Endodermal cell (in vitro differentiated cells): ENCODE measurements at regions not wholly inside any gene's neighbourhood (a gene's known extent, or its start where the extent isn't known, plus 50 kb on each side); places are given as distances from the start of the nearest gene placed in this dataset.

Experiments
- DNase-seq: peaks from one replicate; pipeline ENCODE4 v3.0.0-alpha.2; 2017
- H3K27ac ChIP-seq: 2 replicates; pipeline ENCODE4 v1.5.1; 2013; ENCODE audit warnings: mild to moderate bottlenecking, low read depth, low read length, moderate library complexity
- H3K27me3 ChIP-seq: 2 replicates; pipeline ENCODE4 v1.6.1; 2013; ENCODE audit warnings: mild to moderate bottlenecking, low read length, moderate library complexity; ENCODE audit not compliant: insufficient read depth, control insufficient read depth, poor library complexity, severe bottlenecking
- H3K36me3 ChIP-seq: 2 replicates; pipeline ENCODE4 v1.7.0; 2013; ENCODE audit warnings: mild to moderate bottlenecking, low read length, moderate library complexity; ENCODE audit not compliant: control insufficient read depth, insufficient read depth
- H3K4me1 ChIP-seq: one replicate; pipeline ENCODE4 v1.7.0; 2013; ENCODE audit warnings: low read length; ENCODE audit not compliant: control insufficient read depth, insufficient read depth
- H3K4me3 ChIP-seq: 2 replicates; pipeline ENCODE4 v1.5.1; 2013; ENCODE audit warnings: mild to moderate bottlenecking, low read length, moderate library complexity
- H3K9ac ChIP-seq: 2 replicates; pipeline ENCODE4 v1.6.1; 2013; ENCODE audit warnings: mild to moderate bottlenecking, low read length, moderate library complexity; ENCODE audit not compliant: poor library complexity, severe bottlenecking; ENCODE audit errors: extremely low read depth
- H3K9me3 ChIP-seq: 2 replicates; pipeline ENCODE4 v1.6.1; 2013; ENCODE audit warnings: mild to moderate bottlenecking, low read length, moderate library complexity; ENCODE audit not compliant: control insufficient read depth
- H3K27ac Mint-ChIP-seq: 2 replicates; pipeline ENCODE4 v1.8.0; 2020; ENCODE audit warnings: mixed read lengths
- H3K27me3 Mint-ChIP-seq: 2 replicates; pipeline ENCODE4 v1.8.0; 2021; ENCODE audit warnings: mild to moderate bottlenecking, mixed read lengths; ENCODE audit not compliant: insufficient read depth
- H3K36me3 Mint-ChIP-seq: 2 replicates; pipeline ENCODE4 v1.8.0; 2020; ENCODE audit warnings: low read depth, mixed read lengths
- H3K4me1 Mint-ChIP-seq: 2 replicates; pipeline ENCODE4 v1.8.0; 2020; ENCODE audit warnings: mixed read lengths
- H3K4me3 Mint-ChIP-seq: 2 replicates; pipeline ENCODE4 v1.8.0; 2020; ENCODE audit warnings: mild to moderate bottlenecking, moderate library complexity, mixed read lengths
- H3K9me3 Mint-ChIP-seq: 2 replicates; pipeline ENCODE4 v1.8.0; 2020; ENCODE audit warnings: mild to moderate bottlenecking, mixed read lengths
- WGBS, 2 experiments: methylation state at CpG; one replicate each; pipeline versions ENCODE4 v1.1.5 to v1.1.7; 2013; ENCODE audit warnings: missing lambda C conversion rate in 2 of 2, mixed read lengths in 1 of 2; ENCODE audit not compliant: insufficient coverage in 1 of 2, insufficient read length in 1 of 2; 5-methylcytosine and 5-hydroxymethylcytosine counted together
- TF ChIP-seq, protein P1 (sequence below): fragments of 200-600 bp; sonication (generic); conservative IDR thresholded peaks from 2 replicates; pipeline ENCODE4 v1.5.0; 2021; ENCODE audit warnings: antibody characterized with exemption, mild to moderate bottlenecking

DNA sequence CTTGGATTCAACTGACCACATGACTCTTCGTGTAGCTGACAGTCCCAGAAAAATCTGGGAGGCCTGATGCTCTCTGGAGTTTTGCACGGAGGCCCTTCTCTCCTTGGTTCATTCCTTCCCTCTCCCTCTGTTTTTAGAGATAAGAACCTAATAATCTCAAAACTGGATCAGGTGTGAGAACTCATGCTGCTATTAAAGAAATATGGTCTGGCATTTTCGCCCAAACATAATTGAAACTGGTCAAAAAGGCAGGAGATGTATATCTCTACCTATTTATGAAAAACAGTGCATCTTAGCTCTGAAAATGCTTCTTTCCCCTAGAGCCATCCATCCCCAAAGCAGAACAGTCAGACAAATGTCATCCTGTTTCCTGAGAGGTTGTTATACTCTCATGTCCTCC, 397.5 kb downstream of the PRELID2 start:
- H3K27ac ChIP-seq, result no peak overlapping the region
- no peaks in the 10 kb centered on the region for H3K36me3 Mint-ChIP-seq

DNA sequence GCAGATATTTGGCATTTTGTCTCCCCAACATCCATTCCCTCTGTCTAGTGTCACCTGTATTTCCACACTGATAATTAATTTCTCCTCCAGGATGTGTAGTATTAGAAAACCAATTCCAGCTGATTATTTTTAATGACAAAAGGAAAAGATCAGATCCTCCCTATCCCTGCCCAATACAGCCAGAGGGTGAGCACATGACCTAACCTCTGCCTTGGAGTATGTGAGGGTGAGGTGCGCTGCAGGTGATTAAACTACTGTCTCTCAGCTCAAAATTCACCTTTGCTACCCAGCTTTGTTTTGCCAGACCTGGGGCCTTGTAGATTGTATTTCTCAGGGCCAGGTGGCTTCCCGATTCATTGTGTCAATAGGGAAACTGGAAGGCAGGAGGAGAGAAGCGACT, 402.1 kb downstream of the PRELID2 start:
- no peak overlapping the region for H3K4me3 ChIP-seq
- H3K4me1 ChIP-seq, result no peaks in the 10 kb centered on the region
- TF ChIP-seq, protein P1, sequence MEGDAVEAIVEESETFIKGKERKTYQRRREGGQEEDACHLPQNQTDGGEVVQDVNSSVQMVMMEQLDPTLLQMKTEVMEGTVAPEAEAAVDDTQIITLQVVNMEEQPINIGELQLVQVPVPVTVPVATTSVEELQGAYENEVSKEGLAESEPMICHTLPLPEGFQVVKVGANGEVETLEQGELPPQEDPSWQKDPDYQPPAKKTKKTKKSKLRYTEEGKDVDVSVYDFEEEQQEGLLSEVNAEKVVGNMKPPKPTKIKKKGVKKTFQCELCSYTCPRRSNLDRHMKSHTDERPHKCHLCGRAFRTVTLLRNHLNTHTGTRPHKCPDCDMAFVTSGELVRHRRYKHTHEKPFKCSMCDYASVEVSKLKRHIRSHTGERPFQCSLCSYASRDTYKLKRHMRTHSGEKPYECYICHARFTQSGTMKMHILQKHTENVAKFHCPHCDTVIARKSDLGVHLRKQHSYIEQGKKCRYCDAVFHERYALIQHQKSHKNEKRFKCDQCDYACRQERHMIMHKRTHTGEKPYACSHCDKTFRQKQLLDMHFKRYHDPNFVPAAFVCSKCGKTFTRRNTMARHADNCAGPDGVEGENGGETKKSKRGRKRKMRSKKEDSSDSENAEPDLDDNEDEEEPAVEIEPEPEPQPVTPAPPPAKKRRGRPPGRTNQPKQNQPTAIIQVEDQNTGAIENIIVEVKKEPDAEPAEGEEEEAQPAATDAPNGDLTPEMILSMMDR, result no peak
- H3K4me1 Mint-ChIP-seq, result peaks cover 6% of the 10 kb centered on the region
- H3K27ac ChIP-seq, result no peak overlapping the region
- H3K36me3 Mint-ChIP-seq, result no peaks in the 10 kb centered on the region
- no peaks in the 10 kb centered on the region for H3K9me3 ChIP-seq
- no peak overlapping the region for H3K4me3 Mint-ChIP-seq
- H3K27ac Mint-ChIP-seq, result no peak overlapping the region
- H3K27me3 ChIP-seq, result no peaks in the 10 kb centered on the region
- no peaks in the 10 kb centered on the region for H3K9me3 Mint-ChIP-seq
- no peaks in the 10 kb centered on the region for H3K36me3 ChIP-seq
- H3K27me3 Mint-ChIP-seq, result peaks cover 2% of the 10 kb centered on the region
- H3K9ac ChIP-seq, result no peak overlapping the region
- 88 to 100% methylated on average over 2 to 3 of the region's 3 CpGs for WGBS, 2 experiments
- no peak for DNase-seq

More for the DNA sequence above, 397.5 kb downstream of the PRELID2 start:
- no peaks in the 10 kb centered on the region for H3K9me3 ChIP-seq
- Mint-ChIP-seq H3K9me3 (peaks cover 4% of the 10 kb centered on the region), H3K27ac (no peak overlapping the region), H3K4me3 (no peak overlapping the region), H3K4me1 (peaks cover 4% of the 10 kb centered on the region), H3K27me3 (peaks cover 2% of the 10 kb centered on the region)
- H3K9ac ChIP-seq, result no peak overlapping the region
- no peaks in the 10 kb centered on the region for H3K27me3 ChIP-seq
- no peak overlapping the region for H3K4me3 ChIP-seq
- 82 to 92% methylated on average over 1 to 3 of the region's 3 CpGs for WGBS, 2 experiments
- TF ChIP-seq, protein P1, result no peak
- H3K4me1 ChIP-seq, result no peaks in the 10 kb centered on the region
- H3K36me3 ChIP-seq, result no peaks in the 10 kb centered on the region
- no peak for DNase-seq

DNA sequence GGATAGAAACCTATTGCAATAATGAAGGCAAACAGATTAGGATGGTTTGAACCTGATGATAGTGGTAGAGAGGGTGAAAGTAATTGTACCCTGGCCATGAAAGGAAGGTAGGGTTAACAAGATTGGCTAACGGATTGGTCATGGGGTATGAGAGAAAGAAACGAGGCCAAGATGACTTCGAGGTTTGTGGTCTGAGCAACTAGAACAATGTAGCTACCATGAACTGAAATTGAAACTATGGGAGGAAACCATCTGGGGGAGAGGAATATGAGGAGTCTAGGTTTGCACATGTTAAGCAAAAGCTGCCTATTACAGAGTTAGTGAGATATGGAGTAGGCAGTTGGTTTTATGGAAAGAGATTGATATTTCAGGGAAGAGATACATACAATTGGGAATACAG, 406.0 kb downstream of the PRELID2 start:
- TF ChIP-seq, protein P1, result no peak
- no peak for DNase-seq
- H3K27me3 ChIP-seq, result no peaks in the 10 kb centered on the region
- H3K27me3 Mint-ChIP-seq, result peaks cover 2% of the 10 kb centered on the region
- H3K9me3 ChIP-seq, result peaks cover 9% of the 10 kb centered on the region
- H3K9me3 Mint-ChIP-seq, result peaks cover 16% of the 10 kb centered on the region
- H3K36me3 Mint-ChIP-seq, result no peaks in the 10 kb centered on the region
- H3K27ac Mint-ChIP-seq, result no peak overlapping the region
- no peak overlapping the region for H3K4me3 Mint-ChIP-seq
- 90 to 92% methylated on average over 2 to 3 of the region's 3 CpGs for WGBS, 2 experiments
- H3K27ac ChIP-seq, result no peak overlapping the region
- H3K4me1 ChIP-seq, result no peaks in the 10 kb centered on the region
- H3K9ac ChIP-seq, result no peak overlapping the region
- H3K36me3 ChIP-seq, result no peaks in the 10 kb centered on the region
- H3K4me1 Mint-ChIP-seq, result peaks cover 6% of the 10 kb centered on the region
- no peak overlapping the region for H3K4me3 ChIP-seq
